ENCODE measurements at regions not wholly inside any gene's neighbourhood (a gene's known extent, or its start where the extent isn't known, plus 50 kb on each side); places are given as distances from the start of the nearest gene placed in this dataset.
"Not testable (repeated sequence)": the region's sequence is repeated elsewhere in the genome, so short reads cannot be mapped to it uniquely, and the experiment has no call there.

DNA sequence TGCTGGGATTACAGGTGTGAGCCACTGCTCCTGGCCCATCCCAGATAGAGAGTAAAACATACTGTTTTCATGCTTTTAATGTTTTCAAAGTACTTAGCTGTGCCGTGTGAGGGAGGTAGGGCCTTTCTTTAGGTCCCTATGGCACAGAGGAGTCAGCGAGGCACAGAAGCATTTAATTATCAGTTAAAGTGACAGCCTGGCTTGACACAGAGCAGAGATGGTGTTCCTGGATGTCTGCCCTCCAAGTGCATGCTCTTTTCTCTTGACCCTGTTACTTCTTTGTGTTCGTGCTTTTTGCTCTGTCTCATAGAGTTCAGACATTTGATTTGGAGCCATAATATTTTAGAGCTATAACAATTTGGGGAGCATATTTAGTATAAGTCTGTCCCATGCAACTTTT lies 199.5 kb downstream of the ANKRD36 start:
- H3K27ac ChIP-seq (ENCODE audit: control insufficient read depth, insufficient read depth); SMC1A ChIA-PET (ENCODE audit: uncharacterized antibody, unreplicated experiment); H3K36me3 ChIP-seq (ENCODE audit: control insufficient read depth in 2 of 2, insufficient read depth in 2 of 2, low read length in 1 of 2); H3K9me3 ChIP-seq (replicated peaks; ENCODE audit: control insufficient read depth, insufficient read depth, low read length); H3K4me1 ChIP-seq (ENCODE audit: control insufficient read depth, insufficient read depth, low read length); in situ Hi-C loops (cut with MboI); RAD21 ChIA-PET (ENCODE audit: unreplicated experiment); DNase-seq (ENCODE audit: low read depth, low spot score); H3K4me2 ChIP-seq (ENCODE audit: control insufficient read depth, insufficient read depth); H3K27me3 ChIP-seq (replicated peaks in 1 of 2; ENCODE audit: control insufficient read depth in 2 of 2, insufficient read depth in 2 of 2, low read length in 1 of 2); CTCF ChIA-PET; FAIRE-seq; H4K20me1 ChIP-seq (ENCODE audit: control insufficient read depth, insufficient read depth); BruUV-seq (replicated peaks); intact Hi-C loops (cut with micrococcal nuclease; ENCODE audit: unreplicated experiment); POLR2A ChIA-PET; H3K4me3 ChIP-seq; ATAC-seq; H2AFZ ChIP-seq (ENCODE audit: control insufficient read depth, low read depth, low read length); H3K79me2 ChIP-seq (ENCODE audit: control insufficient read depth, insufficient read depth, low read length); H3K9ac ChIP-seq (ENCODE audit: control insufficient read depth, insufficient read depth, low read length): not testable (repeated sequence)
- WGBS (ENCODE audit: insufficient coverage, insufficient replicate concordance, low lambda C conversion rate, missing lambda C conversion rate): no CpG with 5 or more reads among the region's 3 CpGs

DNA sequence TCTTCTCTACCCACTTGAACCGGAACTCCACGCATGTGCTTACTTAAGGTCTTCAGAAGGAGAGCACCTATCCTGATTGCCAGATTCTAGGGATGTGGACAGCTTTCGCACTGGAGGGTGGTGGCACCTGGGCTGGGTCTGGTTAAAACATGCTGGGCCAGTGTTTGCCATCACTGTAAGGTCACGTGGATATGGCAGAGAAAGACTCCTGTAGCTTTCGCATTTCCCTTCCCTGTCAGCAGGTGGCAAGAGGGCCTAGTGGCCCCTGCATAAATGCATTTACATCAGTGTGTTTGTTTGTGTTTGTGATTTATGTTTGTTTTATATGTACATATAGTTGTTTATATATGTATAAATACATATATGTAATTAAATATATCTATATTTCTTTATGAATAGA lies 192.5 kb downstream of the ANKRD36 start:
- ATAC-seq: peak; percentile 55

DNA sequence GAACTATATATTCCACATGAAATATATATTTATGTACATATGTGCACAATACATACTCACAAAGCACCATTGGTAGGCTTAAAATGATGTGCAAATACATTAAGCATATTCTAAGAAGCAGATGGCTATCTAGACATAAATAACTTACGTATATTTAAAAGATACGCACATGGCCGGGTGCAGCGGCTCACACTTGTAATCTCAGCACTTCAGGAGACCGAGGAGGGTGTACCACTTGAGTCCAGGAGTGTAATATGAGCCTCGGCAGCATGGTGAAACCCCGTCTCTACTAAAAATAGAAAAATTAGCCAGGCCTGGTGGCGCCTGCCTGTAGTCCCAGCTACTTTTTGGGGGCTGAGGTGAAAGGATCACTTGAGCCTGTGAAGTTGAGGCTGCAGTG lies 189.9 kb downstream of the ANKRD36 start:
- no CpG with 5 or more reads among the region's 8 CpGs for WGBS (ENCODE audit: insufficient coverage, insufficient replicate concordance, low lambda C conversion rate, missing lambda C conversion rate)
- CTCF ChIA-PET: not testable (repeated sequence)

More for the DNA sequence above, 192.5 kb downstream of the ANKRD36 start:
- DNase-seq (ENCODE audit: low read depth, low spot score); POLR2A ChIA-PET; intact Hi-C loops (cut with micrococcal nuclease; ENCODE audit: unreplicated experiment); BruUV-seq (replicated peaks); CTCF ChIA-PET; H3K36me3 ChIP-seq (ENCODE audit: control insufficient read depth in 2 of 2, insufficient read depth in 2 of 2, low read length in 1 of 2); H3K9me3 ChIP-seq (replicated peaks; ENCODE audit: control insufficient read depth, insufficient read depth, low read length); H3K4me1 ChIP-seq (ENCODE audit: control insufficient read depth, insufficient read depth, low read length); H3K79me2 ChIP-seq (ENCODE audit: control insufficient read depth, insufficient read depth, low read length); H4K20me1 ChIP-seq (ENCODE audit: control insufficient read depth, insufficient read depth); RAD21 ChIA-PET (ENCODE audit: unreplicated experiment); SMC1A ChIA-PET (ENCODE audit: uncharacterized antibody, unreplicated experiment); H3K4me3 ChIP-seq; H3K4me2 ChIP-seq (ENCODE audit: control insufficient read depth, insufficient read depth); in situ Hi-C loops (cut with MboI); H3K27ac ChIP-seq (ENCODE audit: control insufficient read depth, insufficient read depth); H2AFZ ChIP-seq (ENCODE audit: control insufficient read depth, low read depth, low read length); H3K9ac ChIP-seq (ENCODE audit: control insufficient read depth, insufficient read depth, low read length); H3K27me3 ChIP-seq (replicated peaks in 1 of 2; ENCODE audit: control insufficient read depth in 2 of 2, insufficient read depth in 2 of 2, low read length in 1 of 2); FAIRE-seq: not testable (repeated sequence)
- no CpG with 5 or more reads among the region's 5 CpGs for WGBS (ENCODE audit: insufficient coverage, insufficient replicate concordance, low lambda C conversion rate, missing lambda C conversion rate)

DNA sequence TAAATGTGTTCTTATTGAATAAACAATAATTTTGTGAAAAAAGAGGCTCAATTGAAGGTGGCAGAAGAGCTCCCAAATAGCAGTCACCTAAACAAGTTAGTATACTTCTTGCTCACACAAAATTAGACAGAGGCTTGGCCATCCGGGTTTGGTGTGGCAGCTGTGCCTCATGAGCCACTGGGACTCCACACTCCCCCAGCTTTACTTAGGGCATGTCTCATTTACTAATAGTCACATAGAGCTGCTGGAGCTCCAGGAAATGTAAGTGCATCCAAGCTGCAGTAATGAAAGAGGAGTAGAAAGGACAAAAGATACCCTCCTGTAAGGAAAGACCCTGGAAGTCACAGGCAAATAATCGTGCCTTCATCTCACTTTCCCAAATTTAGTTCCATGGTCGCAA lies 188.8 kb downstream of the ANKRD36 start:
- H2AFZ ChIP-seq (ENCODE audit: control insufficient read depth, low read depth, low read length); H3K4me1 ChIP-seq (ENCODE audit: control insufficient read depth, insufficient read depth, low read length); intact Hi-C loops (cut with micrococcal nuclease; ENCODE audit: unreplicated experiment); H3K9me3 ChIP-seq (replicated peaks; ENCODE audit: control insufficient read depth, insufficient read depth, low read length); DNase-seq (ENCODE audit: low read depth, low spot score); H3K4me2 ChIP-seq (ENCODE audit: control insufficient read depth, insufficient read depth); H4K20me1 ChIP-seq (ENCODE audit: control insufficient read depth, insufficient read depth); BruUV-seq (replicated peaks); H3K4me3 ChIP-seq; POLR2A ChIA-PET; CTCF ChIA-PET; RAD21 ChIA-PET (ENCODE audit: unreplicated experiment); H3K27me3 ChIP-seq (replicated peaks in 1 of 2; ENCODE audit: control insufficient read depth in 2 of 2, insufficient read depth in 2 of 2, low read length in 1 of 2); FAIRE-seq; H3K36me3 ChIP-seq (ENCODE audit: control insufficient read depth in 2 of 2, insufficient read depth in 2 of 2, low read length in 1 of 2); H3K79me2 ChIP-seq (ENCODE audit: control insufficient read depth, insufficient read depth, low read length); in situ Hi-C loops (cut with MboI); H3K9ac ChIP-seq (ENCODE audit: control insufficient read depth, insufficient read depth, low read length); ATAC-seq; SMC1A ChIA-PET (ENCODE audit: uncharacterized antibody, unreplicated experiment); H3K27ac ChIP-seq (ENCODE audit: control insufficient read depth, insufficient read depth): not testable (repeated sequence)
- whole genome bisulfite sequencing (ENCODE audit: insufficient coverage, insufficient replicate concordance, low lambda C conversion rate, missing lambda C conversion rate): no CpG with 5 or more reads among the region's 3 CpGs

More for the DNA sequence above, 189.9 kb downstream of the ANKRD36 start:
- H3K79me2 ChIP-seq (ENCODE audit: control insufficient read depth, insufficient read depth, low read length); BruUV-seq (replicated peaks); H3K27ac ChIP-seq (ENCODE audit: control insufficient read depth, insufficient read depth); ATAC-seq; H2AFZ ChIP-seq (ENCODE audit: control insufficient read depth, low read depth, low read length); H3K9me3 ChIP-seq (replicated peaks; ENCODE audit: control insufficient read depth, insufficient read depth, low read length); SMC1A ChIA-PET (ENCODE audit: uncharacterized antibody, unreplicated experiment); H3K4me2 ChIP-seq (ENCODE audit: control insufficient read depth, insufficient read depth); RAD21 ChIA-PET (ENCODE audit: unreplicated experiment); in situ Hi-C loops (cut with MboI); H3K4me3 ChIP-seq; H4K20me1 ChIP-seq (ENCODE audit: control insufficient read depth, insufficient read depth); DNase-seq (ENCODE audit: low read depth, low spot score); FAIRE-seq; H3K4me1 ChIP-seq (ENCODE audit: control insufficient read depth, insufficient read depth, low read length); H3K27me3 ChIP-seq (replicated peaks in 1 of 2; ENCODE audit: control insufficient read depth in 2 of 2, insufficient read depth in 2 of 2, low read length in 1 of 2); H3K9ac ChIP-seq (ENCODE audit: control insufficient read depth, insufficient read depth, low read length); intact Hi-C loops (cut with micrococcal nuclease; ENCODE audit: unreplicated experiment); POLR2A ChIA-PET; H3K36me3 ChIP-seq (ENCODE audit: control insufficient read depth in 2 of 2, insufficient read depth in 2 of 2, low read length in 1 of 2): not testable (repeated sequence)
